ENCODE measurements at regions not wholly inside any gene's neighbourhood (a gene's known extent, or its start where the extent isn't known, plus 50 kb on each side); places are given as distances from the start of the nearest gene placed in this dataset.
A peak's percentile ranks its signal among the peaks of the same experiment; 100 is the strongest.

DNA sequence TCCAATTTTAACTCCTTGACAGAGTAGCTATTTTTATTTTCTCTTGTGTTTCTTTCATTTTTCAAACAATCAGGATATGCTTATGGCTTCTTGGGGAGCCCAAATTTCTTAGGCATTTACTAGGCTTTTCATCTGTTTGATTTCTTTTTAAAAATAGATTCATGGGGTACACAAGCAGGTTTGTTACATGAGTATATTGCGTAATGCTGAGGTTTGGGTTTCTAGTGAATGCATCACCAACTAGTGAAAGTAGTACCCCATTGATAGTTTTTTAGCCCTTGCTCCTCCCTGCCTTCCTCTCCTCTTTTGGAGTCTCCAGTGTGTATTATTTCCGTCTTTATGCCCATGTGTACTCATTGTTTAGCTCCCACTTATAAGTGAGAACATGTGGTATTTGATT is 190.7 kb downstream of the CENPF start:
- no peak overlapping the region for H3K27ac Mint-ChIP-seq

DNA sequence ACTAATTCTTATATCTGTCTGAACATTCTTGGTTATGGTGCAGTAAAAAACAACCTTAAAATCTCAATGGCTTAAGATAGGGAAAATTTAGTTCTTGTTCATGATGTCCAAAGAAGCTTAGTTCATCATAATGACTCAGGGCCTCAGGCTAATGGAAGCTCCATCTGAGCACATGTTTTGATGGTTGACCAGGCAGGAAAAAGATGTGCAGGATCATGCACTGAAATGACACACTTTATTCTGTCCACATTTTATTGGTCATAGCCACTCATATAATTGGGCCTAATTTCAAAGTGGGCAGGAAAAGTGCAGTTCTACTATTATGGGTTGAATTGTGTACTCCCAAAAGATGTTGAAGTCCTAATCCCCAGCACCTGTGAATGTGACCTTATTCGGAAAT is 198.2 kb downstream of the CENPF start:
- Mint-ChIP-seq H3K36me3 (ENCODE audit: low read depth) (no peaks in the 10 kb centered on the region), H3K27me3 (ENCODE audit: low read depth, poor library complexity) (no peaks in the 10 kb centered on the region), H3K4me1 (no peaks in the 10 kb centered on the region), H3K4me3 (no peak overlapping the region), H3K27ac (no peak overlapping the region), H3K9me3 (peaks cover 12% of the 10 kb centered on the region)
- TF ChIP-seq, protein P1, sequence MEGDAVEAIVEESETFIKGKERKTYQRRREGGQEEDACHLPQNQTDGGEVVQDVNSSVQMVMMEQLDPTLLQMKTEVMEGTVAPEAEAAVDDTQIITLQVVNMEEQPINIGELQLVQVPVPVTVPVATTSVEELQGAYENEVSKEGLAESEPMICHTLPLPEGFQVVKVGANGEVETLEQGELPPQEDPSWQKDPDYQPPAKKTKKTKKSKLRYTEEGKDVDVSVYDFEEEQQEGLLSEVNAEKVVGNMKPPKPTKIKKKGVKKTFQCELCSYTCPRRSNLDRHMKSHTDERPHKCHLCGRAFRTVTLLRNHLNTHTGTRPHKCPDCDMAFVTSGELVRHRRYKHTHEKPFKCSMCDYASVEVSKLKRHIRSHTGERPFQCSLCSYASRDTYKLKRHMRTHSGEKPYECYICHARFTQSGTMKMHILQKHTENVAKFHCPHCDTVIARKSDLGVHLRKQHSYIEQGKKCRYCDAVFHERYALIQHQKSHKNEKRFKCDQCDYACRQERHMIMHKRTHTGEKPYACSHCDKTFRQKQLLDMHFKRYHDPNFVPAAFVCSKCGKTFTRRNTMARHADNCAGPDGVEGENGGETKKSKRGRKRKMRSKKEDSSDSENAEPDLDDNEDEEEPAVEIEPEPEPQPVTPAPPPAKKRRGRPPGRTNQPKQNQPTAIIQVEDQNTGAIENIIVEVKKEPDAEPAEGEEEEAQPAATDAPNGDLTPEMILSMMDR (IDR thresholded peaks at IDR 0.05), result no peak
- DNase-seq, result no peak

More for the DNA sequence above, 190.7 kb downstream of the CENPF start:
- no peak for DNase-seq
- TF ChIP-seq, protein P1 (IDR thresholded peaks at IDR 0.05), result no peak
- Mint-ChIP-seq H3K27me3 (ENCODE audit: low read depth, poor library complexity) (no peaks in the 10 kb centered on the region), H3K4me1 (no peaks in the 10 kb centered on the region), H3K4me3 (no peak overlapping the region), H3K9me3 (no peaks in the 10 kb centered on the region), H3K36me3 (ENCODE audit: low read depth) (no peaks in the 10 kb centered on the region)

DNA sequence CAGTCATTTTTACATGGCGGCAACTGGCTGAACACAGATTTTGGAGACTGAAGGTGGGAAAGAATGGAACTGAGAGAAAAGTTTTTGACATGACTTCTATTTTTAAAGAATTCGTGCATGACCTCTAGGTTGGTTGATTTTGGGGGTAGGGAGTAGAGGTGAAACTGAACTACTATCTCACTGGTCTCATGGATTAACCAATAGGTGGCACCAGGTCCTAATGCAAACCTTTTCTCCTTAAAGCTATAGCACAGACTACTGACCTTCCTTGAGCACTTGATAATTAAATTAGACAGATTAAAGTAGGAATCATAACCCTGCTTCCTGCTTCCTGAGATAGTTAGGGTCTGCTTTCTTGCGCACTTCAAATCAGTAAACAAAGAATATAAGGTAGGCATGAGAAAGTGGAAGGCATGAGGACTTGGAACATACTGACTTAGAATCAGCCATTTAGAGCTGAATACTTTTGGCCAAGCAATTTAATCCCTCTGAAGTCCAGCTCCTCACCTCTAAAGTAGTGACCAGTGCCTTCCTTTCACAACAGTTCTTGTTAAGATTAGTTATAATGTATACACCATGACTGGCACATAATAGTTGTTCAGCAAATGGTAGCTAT is 206.0 kb downstream of the CENPF start:
- H3K4me1 Mint-ChIP-seq, result no peaks in the 10 kb centered on the region
- H3K27ac Mint-ChIP-seq, result no peak overlapping the region
- no peak for DNase-seq
- H3K9me3 Mint-ChIP-seq, result peaks cover 34% of the 10 kb centered on the region
- no peaks in the 10 kb centered on the region for H3K36me3 Mint-ChIP-seq (ENCODE audit: low read depth)
- TF ChIP-seq, protein P1 (IDR thresholded peaks at IDR 0.05), result peak; percentile 27
- peaks cover 4% of the 10 kb centered on the region for H3K27me3 Mint-ChIP-seq (ENCODE audit: low read depth, poor library complexity)
- H3K4me3 Mint-ChIP-seq, result no peak overlapping the region

DNA sequence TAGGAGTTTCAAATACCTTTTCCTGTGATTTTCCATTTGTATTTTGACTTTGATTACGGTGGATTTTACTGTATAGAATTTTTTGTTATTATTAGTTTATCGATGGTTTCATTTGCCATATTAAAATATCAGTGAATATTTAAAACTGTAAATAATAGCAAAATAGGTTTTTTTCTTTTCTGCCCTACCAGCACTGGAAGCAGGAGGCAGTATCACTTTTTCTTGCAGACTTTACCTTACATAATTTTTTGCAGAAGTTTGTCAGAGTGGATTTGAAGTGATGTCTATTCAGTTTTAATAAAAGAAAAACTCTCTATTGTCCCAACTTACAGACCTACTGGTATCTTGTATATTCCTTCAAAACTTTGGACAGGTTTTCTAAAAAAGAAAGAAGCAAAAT is 213.6 kb downstream of the CENPF start:
- Mint-ChIP-seq H3K27me3 (ENCODE audit: low read depth, poor library complexity) (peaks cover 4% of the 10 kb centered on the region), H3K36me3 (ENCODE audit: low read depth) (no peaks in the 10 kb centered on the region), H3K4me3 (no peak overlapping the region), H3K4me1 (peaks cover 9% of the 10 kb centered on the region), H3K9me3 (peaks cover 3% of the 10 kb centered on the region), H3K27ac (no peak overlapping the region)
- DNase-seq, result no peak
- TF ChIP-seq, protein P1 (IDR thresholded peaks at IDR 0.05), result no peak

DNA sequence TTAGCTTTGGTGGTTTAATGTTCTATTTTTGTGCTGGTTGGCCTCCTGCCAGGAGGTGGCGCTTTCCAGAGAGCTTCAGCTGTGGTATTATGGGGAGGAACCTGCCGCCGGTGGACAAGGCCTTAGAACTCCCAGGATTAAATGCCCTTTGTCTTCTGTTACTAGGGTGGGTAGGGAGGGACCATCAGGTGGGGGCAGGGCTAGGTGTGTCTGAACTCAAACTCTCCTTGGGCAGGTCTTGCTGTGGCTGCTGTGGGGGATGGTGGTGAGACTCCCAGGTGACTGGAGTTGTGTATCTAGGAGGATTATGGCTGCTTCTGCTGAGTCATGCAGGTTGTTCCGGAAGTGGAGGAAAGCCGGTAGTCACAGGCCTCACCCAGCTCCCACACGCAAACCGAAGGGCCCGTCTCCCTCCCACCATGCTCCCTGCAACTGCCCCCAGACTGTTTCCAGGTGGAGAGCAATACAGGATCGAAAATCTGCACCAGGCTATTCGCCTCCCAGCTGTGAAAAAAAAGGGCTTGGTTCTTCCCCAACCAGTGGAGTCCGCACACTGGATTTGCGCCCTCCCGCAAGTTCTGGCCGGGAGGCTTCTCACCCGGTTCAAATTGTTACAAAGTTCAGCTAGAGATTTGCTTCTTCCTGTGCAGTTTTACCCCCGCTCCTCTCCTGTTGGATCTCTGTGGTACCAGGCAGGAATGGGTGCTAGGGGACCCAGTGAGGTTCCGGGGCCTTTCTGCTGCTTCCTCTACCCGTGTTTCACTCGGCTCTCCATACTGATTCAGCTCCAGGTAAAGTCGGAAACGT is 220.5 kb downstream of the CENPF start:
- DNase-seq, result no peak
- peaks cover 25% of the 10 kb centered on the region for H3K9me3 Mint-ChIP-seq
- no peak overlapping the region for H3K4me3 Mint-ChIP-seq
- TF ChIP-seq, protein P1 (IDR thresholded peaks at IDR 0.05), result no peak
- H3K36me3 Mint-ChIP-seq (ENCODE audit: low read depth), result peaks cover 5% of the 10 kb centered on the region
- H3K27ac Mint-ChIP-seq, result no peak overlapping the region
- no peaks in the 10 kb centered on the region for H3K27me3 Mint-ChIP-seq (ENCODE audit: low read depth, poor library complexity)
- H3K4me1 Mint-ChIP-seq, result no peaks in the 10 kb centered on the region
